Mesothelial cell of epicardium (in vitro differentiated cells): ENCODE measurements at regions not wholly inside any gene's neighbourhood (a gene's known extent, or its start where the extent isn't known, plus 50 kb on each side); places are given as distances from the start of the nearest gene placed in this dataset.
"Not testable (repeated sequence)": the region's sequence is repeated elsewhere in the genome, so short reads cannot be mapped to it uniquely, and the experiment has no call there.

Experiments used
- DNase-seq, 2 experiments: peaks; one replicate each; pipeline ENCODE4 v3.0.0; 2021; ENCODE audit warnings: low spot score in 2 of 2; ENCODE audit not compliant: unreplicated experiment in 2 of 2
- H3K27ac Mint-ChIP-seq: 2 replicates; pipeline ENCODE4 v1.8.0; 2021; ENCODE audit warnings: mixed read lengths
- H3K27me3 Mint-ChIP-seq: 2 replicates; pipeline ENCODE4 v1.8.0; 2021; ENCODE audit warnings: low read depth, mixed read lengths
- H3K36me3 Mint-ChIP-seq: 2 replicates; pipeline ENCODE4 v1.8.0; 2021; ENCODE audit warnings: mixed read lengths
- H3K4me1 Mint-ChIP-seq: 2 replicates; pipeline ENCODE4 v1.8.0; 2021; ENCODE audit warnings: mixed read lengths
- H3K4me3 Mint-ChIP-seq: 2 replicates; pipeline ENCODE4 v1.8.0; 2021; ENCODE audit warnings: mild to moderate bottlenecking, moderate library complexity, mixed read lengths
- H3K9me3 Mint-ChIP-seq: 2 replicates; pipeline ENCODE4 v1.8.0; 2021; ENCODE audit warnings: mixed read lengths
- TF ChIP-seq, protein P1 (sequence below): fragments of 200-600 bp; sonication (generic); IDR thresholded peaks from one replicate; pipeline ENCODE4 v1.5.0; 2021; ENCODE audit warnings: antibody characterized with exemption; ENCODE audit not compliant: unreplicated experiment

GRCh38 chr9:7313389-7313788, 486.2 kb downstream of the DMAC1 start:
- TF ChIP-seq, protein P1, sequence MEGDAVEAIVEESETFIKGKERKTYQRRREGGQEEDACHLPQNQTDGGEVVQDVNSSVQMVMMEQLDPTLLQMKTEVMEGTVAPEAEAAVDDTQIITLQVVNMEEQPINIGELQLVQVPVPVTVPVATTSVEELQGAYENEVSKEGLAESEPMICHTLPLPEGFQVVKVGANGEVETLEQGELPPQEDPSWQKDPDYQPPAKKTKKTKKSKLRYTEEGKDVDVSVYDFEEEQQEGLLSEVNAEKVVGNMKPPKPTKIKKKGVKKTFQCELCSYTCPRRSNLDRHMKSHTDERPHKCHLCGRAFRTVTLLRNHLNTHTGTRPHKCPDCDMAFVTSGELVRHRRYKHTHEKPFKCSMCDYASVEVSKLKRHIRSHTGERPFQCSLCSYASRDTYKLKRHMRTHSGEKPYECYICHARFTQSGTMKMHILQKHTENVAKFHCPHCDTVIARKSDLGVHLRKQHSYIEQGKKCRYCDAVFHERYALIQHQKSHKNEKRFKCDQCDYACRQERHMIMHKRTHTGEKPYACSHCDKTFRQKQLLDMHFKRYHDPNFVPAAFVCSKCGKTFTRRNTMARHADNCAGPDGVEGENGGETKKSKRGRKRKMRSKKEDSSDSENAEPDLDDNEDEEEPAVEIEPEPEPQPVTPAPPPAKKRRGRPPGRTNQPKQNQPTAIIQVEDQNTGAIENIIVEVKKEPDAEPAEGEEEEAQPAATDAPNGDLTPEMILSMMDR, result no peak
- Mint-ChIP-seq H3K4me1 (peaks cover 13% of the 10 kb centered on the region), H3K36me3 (peaks cover 24% of the 10 kb centered on the region), H3K27me3 (no peaks in the 10 kb centered on the region), H3K4me3 (no peak overlapping the region), H3K27ac (no peak overlapping the region), H3K9me3 (peaks cover 46% of the 10 kb centered on the region)
- DNase-seq, result no peak

GRCh38 chr9:7309051-7309450, 490.5 kb downstream of the DMAC1 start:
- peaks cover 27% of the 10 kb centered on the region for H3K36me3 Mint-ChIP-seq
- H3K4me3 Mint-ChIP-seq, H3K4me1 Mint-ChIP-seq, H3K27me3 Mint-ChIP-seq, DNase-seq, H3K27ac Mint-ChIP-seq: not testable (repeated sequence)
- peaks cover 63% of the 10 kb centered on the region for H3K9me3 Mint-ChIP-seq

GRCh38 chr9:7305677-7306076, 493.9 kb downstream of the DMAC1 start:
- TF ChIP-seq, protein P1, result no peak
- Mint-ChIP-seq H3K27ac (no peak overlapping the region), H3K9me3 (peaks cover 36% of the 10 kb centered on the region), H3K4me1 (peaks cover 12% of the 10 kb centered on the region), H3K36me3 (peaks cover 15% of the 10 kb centered on the region), H3K27me3 (peaks cover 5% of the 10 kb centered on the region), H3K4me3 (no peak overlapping the region)
- DNase-seq, result no peak

DNA sequence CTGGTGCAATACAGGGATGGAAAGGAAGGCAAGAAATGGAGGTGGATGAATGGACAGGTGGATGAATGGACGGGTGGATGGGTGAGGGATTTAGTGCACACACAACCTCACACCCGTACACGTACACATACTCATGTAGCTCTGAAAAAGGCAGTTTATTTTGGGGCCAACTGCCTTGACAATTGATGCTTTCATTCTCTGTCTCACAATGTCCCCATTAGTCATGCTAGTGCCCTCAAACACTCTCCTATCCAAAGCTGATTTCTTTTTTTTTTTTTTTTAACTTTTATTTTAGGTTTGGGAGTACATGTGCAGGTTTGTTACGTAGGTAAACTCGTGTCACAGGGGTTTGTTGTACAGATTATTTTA, 495.0 kb downstream of the DMAC1 start:
- H3K4me3 Mint-ChIP-seq, result no peak overlapping the region
- no peak overlapping the region for H3K27ac Mint-ChIP-seq
- no peak for DNase-seq
- H3K36me3 Mint-ChIP-seq, result peaks cover 7% of the 10 kb centered on the region
- H3K4me1 Mint-ChIP-seq, result peaks cover 12% of the 10 kb centered on the region
- H3K27me3 Mint-ChIP-seq, result peaks cover 5% of the 10 kb centered on the region
- TF ChIP-seq, protein P1, result no peak
- H3K9me3 Mint-ChIP-seq, result peaks cover 26% of the 10 kb centered on the region

GRCh38 chr9:7303907-7304626, 495.5 kb downstream of the DMAC1 start:
- peaks cover 22% of the 10 kb centered on the region for H3K9me3 Mint-ChIP-seq
- H3K27me3 Mint-ChIP-seq, result peaks cover 5% of the 10 kb centered on the region
- TF ChIP-seq, protein P1, result no peak
- DNase-seq, result no peak
- no peak overlapping the region for H3K4me3 Mint-ChIP-seq
- H3K27ac Mint-ChIP-seq, result no peak overlapping the region
- H3K36me3 Mint-ChIP-seq, result peaks cover 7% of the 10 kb centered on the region
- H3K4me1 Mint-ChIP-seq, result peaks cover 12% of the 10 kb centered on the region

GRCh38 chr9:7300484-7300883, 499.1 kb downstream of the DMAC1 start:
- no peak for DNase-seq
- peaks cover 12% of the 10 kb centered on the region for H3K4me1 Mint-ChIP-seq
- H3K9me3 Mint-ChIP-seq, result peaks cover 7% of the 10 kb centered on the region
- TF ChIP-seq, protein P1, result no peak
- no peak overlapping the region for H3K4me3 Mint-ChIP-seq
- no peaks in the 10 kb centered on the region for H3K36me3 Mint-ChIP-seq
- H3K27me3 Mint-ChIP-seq, result peaks cover 1% of the 10 kb centered on the region
- H3K27ac Mint-ChIP-seq, result no peak overlapping the region
